ENCODE measurements at regions not wholly inside any gene's neighbourhood (a gene's known extent, or its start where the extent isn't known, plus 50 kb on each side); places are given as distances from the start of the nearest gene placed in this dataset.
"Not testable (repeated sequence)": the region's sequence is repeated elsewhere in the genome, so short reads cannot be mapped to it uniquely, and the experiment has no call there.

DNA sequence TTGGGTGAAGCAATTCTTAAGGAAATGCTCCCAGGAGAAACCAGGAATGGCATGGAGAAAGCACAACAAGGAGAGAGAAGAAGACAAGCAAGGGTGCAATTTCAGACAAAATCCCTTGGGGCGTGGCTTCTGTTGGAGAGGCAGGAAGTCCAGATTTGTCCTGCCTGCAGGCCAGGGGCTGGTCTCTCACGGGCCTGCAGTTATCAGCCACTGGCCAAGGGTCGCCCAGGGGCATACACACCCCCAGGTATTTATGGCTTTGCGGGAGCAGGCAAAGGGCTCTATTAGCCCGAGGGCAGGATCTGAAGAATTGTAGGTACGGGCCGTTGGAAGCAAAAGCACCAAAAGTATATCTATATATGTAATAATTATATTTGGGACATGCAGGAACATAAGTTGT lies 87.7 kb downstream of the IYD start:
- no peak for DNase-seq

- DNase-seq: no peak
Measured at GRCh38 chr6:150456902-150457643, 88.3 kb downstream of the IYD start.

GRCh38 chr6:150458579-150458978 lies 89.8 kb downstream of the IYD start:
- no peak for DNase-seq

DNA sequence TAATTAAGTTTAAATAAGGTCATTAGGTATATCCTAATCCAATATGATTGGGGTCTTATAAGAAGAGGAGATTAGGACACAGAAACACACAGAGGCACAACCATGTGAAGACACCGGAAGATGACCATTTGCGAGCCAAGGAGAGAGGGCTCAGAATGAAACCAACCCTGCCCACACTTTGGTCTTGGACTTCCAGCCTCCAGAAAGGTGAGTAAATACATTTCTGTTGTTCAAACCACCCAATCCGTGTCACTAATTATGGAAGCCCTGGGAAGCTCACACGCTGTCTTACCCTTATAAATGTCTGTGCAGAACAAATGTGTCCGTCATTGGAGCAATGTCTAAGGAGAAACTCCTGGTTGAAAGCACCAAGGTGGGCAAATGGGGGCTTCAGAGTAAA lies 95.0 kb downstream of the IYD start:
- peak; percentile 15 for DNase-seq

DNA sequence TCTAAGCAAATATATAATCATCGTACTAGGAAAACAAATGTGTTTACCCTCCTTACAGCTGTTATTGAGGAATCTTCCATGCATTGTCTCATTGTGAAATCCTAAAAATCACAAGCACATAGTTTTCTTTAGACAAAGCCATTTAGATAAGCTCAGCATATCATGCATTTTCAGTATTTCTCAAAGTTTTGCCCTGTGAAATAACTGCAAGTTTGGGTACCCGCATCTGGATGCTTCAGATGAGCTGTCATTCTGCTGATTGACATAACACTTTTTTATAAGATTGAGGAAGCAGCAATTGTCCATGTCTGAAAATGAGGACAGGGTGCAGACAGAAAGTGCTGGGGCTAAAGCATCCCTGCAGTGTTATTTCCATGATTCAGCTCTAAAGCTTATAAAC lies 96.2 kb downstream of the IYD start:
- DNase-seq: no peak

- DNase-seq: no peak
Measured at GRCh38 chr6:150465610-150466009, 96.8 kb downstream of the IYD start.

GRCh38 chr6:150466196-150466595 lies 97.4 kb downstream of the IYD start:
- DNase-seq: no peak

- DNase-seq: no peak
Measured at GRCh38 chr6:150470131-150470530, 101.3 kb downstream of the IYD start.

DNA sequence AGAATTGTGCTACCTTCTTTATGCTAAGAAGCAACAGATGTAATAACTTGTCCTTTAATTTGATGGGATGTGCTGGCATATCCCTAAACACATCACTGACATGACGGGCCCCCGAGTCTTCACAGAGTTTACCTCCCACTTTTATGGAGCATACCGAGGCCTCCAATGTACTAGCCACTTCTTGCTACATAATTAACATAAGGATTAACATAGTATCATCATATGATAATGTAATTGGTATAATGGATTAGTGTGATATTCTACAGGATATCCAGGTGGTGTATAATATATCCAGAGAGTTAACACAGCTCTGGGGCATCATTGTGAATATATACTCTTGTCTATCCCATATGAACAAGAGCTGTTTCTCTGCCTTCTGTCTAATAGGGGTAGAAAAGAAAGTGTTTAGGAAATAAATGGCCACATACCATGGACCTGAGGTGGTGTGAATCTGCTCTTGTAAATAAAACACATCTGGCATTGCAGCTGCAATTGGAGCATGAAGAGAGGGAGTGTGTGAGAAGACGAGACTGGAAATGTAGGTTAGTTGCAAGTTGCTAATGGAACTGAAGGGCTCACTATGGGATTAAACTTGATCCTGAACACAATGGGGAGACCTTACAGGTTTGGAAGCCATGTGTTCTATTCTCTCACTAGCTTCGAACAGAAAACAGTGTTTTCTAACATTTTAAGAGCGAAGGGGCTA lies 102.3 kb downstream of the IYD start:
- DNase-seq: no peak

- no peak for DNase-seq
Measured at GRCh38 chr6:150478656-150479545, 110.1 kb downstream of the IYD start.

DNA sequence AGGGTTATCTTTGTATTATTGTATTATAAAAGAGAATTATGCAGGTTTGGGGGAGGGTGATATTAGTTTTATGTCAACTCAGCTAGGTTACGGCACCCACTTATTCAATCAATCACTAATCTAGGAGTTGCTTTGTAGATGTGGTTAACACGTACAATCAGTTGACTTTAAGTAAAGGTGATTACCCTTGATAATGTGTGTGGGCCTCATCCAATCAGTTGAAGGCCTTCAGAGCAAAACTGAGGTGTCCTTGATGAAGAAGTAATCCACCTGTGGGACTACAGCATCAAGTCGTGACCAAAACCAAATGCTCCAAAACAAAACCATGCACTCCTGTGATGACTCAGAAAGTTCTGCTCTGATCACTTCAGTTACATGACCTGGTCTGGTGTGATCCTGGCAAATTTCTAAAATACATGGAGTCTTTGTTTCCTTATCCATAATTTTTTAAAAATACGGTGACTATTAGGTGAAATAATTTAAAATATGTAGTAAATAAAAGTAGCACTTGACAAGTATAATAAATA lies 114.1 kb downstream of the IYD start:
- DNase-seq: no peak

GRCh38 chr6:150485161-150485958 lies 114.3 kb upstream of the PLEKHG1 start:
- DNase-seq: no peak

GRCh38 chr6:150486048-150486447 lies 113.6 kb upstream of the PLEKHG1 start:
- DNase-seq: no peak

GRCh38 chr6:150490586-150490985 lies 109.1 kb upstream of the PLEKHG1 start:
- DNase-seq: no peak

DNA sequence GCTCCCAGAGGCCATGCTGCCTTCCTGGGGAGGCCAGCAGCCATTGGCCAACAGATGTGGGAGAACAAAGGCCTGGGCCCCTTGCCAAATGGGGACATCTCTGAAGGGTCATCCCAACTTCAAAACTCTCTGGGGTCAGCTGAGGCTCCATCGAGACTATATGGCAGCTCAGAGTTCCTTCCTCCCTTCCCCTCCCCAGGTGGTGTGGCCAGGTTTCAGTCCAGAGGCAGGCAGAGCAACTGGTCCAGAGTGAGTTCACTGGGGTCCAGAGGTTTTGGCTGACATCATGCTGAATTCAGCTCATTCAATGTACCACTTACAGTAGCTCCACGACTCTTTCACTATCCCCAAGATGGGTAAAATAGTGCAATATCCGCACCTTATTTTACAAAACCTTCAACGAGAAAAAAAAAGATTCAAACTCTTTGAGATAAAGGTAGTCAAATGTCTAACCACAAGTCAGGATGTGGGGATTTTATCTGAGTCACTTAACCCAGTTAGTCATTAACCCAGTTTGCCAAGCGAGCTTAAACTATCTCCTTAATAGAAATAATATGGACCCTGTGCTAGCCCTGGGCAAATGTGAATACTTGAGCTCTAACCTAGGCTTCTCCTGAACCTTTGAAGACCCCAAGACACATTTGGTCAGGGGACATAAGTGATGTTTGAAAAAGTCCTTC lies 108.4 kb upstream of the PLEKHG1 start:
- no peak for DNase-seq

GRCh38 chr6:150491811-150492172 lies 107.9 kb upstream of the PLEKHG1 start:
- no peak for DNase-seq

DNA sequence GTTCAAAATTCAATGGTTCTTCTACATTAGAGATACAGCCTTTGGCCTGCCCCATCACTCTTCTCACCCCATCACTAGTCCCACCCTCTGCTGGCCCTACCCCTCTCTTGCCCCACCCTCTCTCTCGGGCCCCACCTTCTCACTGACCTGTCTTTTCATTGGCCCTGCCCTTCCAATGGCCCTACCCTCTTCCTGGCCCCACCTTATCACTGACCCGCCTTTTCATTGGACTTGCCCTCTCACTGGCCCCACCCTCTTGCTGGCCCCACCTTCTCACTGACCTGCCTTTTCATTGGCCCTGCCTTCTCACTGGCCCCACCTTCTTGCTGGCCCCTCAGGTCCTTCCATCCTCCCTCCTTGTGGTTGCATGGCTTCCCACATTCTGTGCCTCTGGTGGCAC lies 107.2 kb upstream of the PLEKHG1 start:
- DNase-seq: peak; percentile 12

GRCh38 chr6:150492941-150493340 lies 106.7 kb upstream of the PLEKHG1 start:
- DNase-seq: no peak

- not testable (repeated sequence) for DNase-seq
Measured at GRCh38 chr6:150493552-150493951, 106.1 kb upstream of the PLEKHG1 start.

DNA sequence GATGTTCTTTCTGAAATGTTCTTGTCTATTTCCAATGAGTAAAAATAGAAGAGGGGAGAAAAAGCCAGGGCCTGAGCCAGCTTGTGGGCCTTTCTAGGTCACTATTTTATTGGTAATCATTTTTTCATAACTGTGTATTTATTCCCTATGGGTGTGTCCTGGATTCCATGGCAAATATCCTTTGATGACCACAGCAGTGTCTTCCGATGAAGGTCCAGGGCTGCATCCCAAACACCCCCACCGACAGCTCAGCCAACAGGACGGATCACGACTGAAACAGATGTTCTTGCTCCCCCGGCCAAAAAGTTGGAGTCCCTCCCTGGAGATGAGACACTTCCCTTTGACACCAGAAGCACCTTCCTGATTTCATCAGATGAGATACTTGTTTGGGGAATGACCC lies 105.4 kb upstream of the PLEKHG1 start:
- no peak for DNase-seq

GRCh38 chr6:150495126-150495525 lies 104.6 kb upstream of the PLEKHG1 start:
- no peak for DNase-seq

DNA sequence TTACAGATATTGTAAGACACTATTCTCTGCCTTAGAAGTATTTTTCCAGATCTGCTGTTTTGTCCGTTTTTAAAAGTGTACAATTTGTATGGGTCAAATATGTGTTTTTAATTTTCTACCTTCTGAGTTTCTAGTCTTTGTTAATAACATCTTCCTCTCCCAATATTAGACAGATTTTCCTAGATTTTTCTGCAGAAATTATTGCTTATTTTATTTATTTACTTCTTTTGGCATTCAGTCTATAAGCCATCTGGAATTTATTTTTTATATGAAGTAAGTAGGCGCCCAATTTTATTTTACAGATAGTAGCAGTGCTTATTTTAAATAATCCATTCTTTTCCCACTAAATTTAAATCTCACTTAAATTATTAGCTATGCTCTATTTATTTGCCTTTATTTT lies 103.1 kb upstream of the PLEKHG1 start:
- DNase-seq: no peak
